Prostate gland (tissue), 2 donors: ENCODE measurements at regions not wholly inside any gene's neighbourhood (a gene's known extent, or its start where the extent isn't known, plus 50 kb on each side); places are given as distances from the start of the nearest gene placed in this dataset.

Experiments
- POLR2AphosphoS5 ChIP-seq: sonication (generic); formaldehyde crosslinking; IDR thresholded peaks from one replicate; pipeline ENCODE4 v1.6.1; 2017; ENCODE audit warnings: antibody characterized with exemption
- TF ChIP-seq, protein P1 (sequence below), 4 experiments: fragments of 200-600 bp in 2 of 4; fragments of 450-650 bp in 2 of 4; sonication (generic) in 2 of 4; IDR thresholded peaks; 1 replicate in 3 of 4; 2 replicates in 1 of 4; pipeline ENCODE4 v1.5.1; 2016 to 2019; ENCODE audit warnings: antibody characterized with exemption in 4 of 4, mild to moderate bottlenecking in 2 of 4, moderate library complexity in 2 of 4

DNA sequence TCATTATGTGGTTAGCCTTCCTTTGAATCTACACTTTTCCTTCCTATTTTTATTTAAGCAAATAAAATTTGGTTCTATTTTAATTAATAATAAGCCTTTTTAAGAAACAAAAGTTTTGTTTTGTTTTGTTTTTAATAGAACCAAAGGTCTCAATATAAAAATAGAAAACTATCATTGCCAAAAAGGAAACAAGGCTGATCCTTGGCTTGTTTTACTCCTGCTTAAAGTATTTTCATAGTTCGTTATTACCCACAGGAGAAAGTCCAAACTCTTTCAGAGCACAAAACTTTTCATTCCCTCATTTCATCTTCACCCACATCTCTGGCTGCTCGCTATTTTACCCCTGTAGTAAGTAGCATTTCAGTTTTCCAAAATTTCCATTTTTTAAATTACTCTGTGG, 374.8 kb downstream of the SEMA3D start:
- no peak for TF ChIP-seq POLR2AphosphoS5
- TF ChIP-seq, protein P1, sequence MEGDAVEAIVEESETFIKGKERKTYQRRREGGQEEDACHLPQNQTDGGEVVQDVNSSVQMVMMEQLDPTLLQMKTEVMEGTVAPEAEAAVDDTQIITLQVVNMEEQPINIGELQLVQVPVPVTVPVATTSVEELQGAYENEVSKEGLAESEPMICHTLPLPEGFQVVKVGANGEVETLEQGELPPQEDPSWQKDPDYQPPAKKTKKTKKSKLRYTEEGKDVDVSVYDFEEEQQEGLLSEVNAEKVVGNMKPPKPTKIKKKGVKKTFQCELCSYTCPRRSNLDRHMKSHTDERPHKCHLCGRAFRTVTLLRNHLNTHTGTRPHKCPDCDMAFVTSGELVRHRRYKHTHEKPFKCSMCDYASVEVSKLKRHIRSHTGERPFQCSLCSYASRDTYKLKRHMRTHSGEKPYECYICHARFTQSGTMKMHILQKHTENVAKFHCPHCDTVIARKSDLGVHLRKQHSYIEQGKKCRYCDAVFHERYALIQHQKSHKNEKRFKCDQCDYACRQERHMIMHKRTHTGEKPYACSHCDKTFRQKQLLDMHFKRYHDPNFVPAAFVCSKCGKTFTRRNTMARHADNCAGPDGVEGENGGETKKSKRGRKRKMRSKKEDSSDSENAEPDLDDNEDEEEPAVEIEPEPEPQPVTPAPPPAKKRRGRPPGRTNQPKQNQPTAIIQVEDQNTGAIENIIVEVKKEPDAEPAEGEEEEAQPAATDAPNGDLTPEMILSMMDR (IDR thresholded peaks at IDR 0.05), result no peak
